Prostate gland (tissue), 2 donors: ENCODE measurements at regions not wholly inside any gene's neighbourhood (a gene's known extent, or its start where the extent isn't known, plus 50 kb on each side); places are given as distances from the start of the nearest gene placed in this dataset.

ENCODE experiments used
- DNase-seq: peaks from one replicate; pipeline ENCODE4 v3.0.0-alpha.2; 2019; ENCODE audit warnings: low spot score
- H3K27ac ChIP-seq, 2 donors: fragments of 200-600 bp; sonication (generic); 2 replicates each; pipeline ENCODE4 v1.5.1; 2017 to 2019
- H3K27me3 ChIP-seq: fragments of 200-600 bp; sonication (generic); replicated peaks from 2 replicates; pipeline ENCODE4 v1.5.1; 2019; ENCODE audit not compliant: insufficient read depth
- H3K36me3 ChIP-seq, 2 donors: fragments of 200-600 bp; sonication (generic); 1 replicate in 1 of 2; 2 replicates in 1 of 2; pipeline versions ENCODE4 v1.5.1 to v1.8.1; 2017 to 2019
- H3K4me1 ChIP-seq: fragments of 200-600 bp; sonication (generic); replicated peaks from 2 replicates; pipeline ENCODE4 v1.5.1; 2019
- H3K4me3 ChIP-seq, 2 donors: fragments of 200-600 bp; sonication (generic); 2 replicates each; pipeline ENCODE4 v1.5.1; 2017 to 2019
- H3K9me3 ChIP-seq: fragments of 200-600 bp; sonication (generic); 2 replicates; pipeline ENCODE4 v1.5.1; 2017
- POLR2A ChIP-seq: fragments of 450-650 bp; IDR thresholded peaks from one replicate; pipeline ENCODE4 v1.6.1; 2016; ENCODE audit warnings: antibody characterized with exemption, mild to moderate bottlenecking
- POLR2AphosphoS5 ChIP-seq: sonication (generic); formaldehyde crosslinking; IDR thresholded peaks from one replicate; pipeline ENCODE4 v1.6.1; 2017; ENCODE audit warnings: antibody characterized with exemption
- WGBS: methylation state at CpG from one replicate; pipeline ENCODE4 v1.1.5; 2018; 5-methylcytosine and 5-hydroxymethylcytosine counted together
- intact Hi-C: fragments of 100-400 bp; cut with DNase I; formaldehyde crosslinking; loops from one replicate; pipeline ENCODE4 v1.14.2; 2022
- TF ChIP-seq, protein P1 (sequence below), 4 experiments: fragments of 200-600 bp in 2 of 4; fragments of 450-650 bp in 2 of 4; sonication (generic) in 2 of 4; IDR thresholded peaks; 1 replicate in 3 of 4; 2 replicates in 1 of 4; pipeline ENCODE4 v1.5.1; 2016 to 2019; ENCODE audit warnings: antibody characterized with exemption in 4 of 4, mild to moderate bottlenecking in 2 of 4, moderate library complexity in 2 of 4

GRCh38 chr2:88827821-88828220, 136.3 kb downstream of the RPIA start:
- no peak overlapping the region for H3K27ac ChIP-seq

DNA sequence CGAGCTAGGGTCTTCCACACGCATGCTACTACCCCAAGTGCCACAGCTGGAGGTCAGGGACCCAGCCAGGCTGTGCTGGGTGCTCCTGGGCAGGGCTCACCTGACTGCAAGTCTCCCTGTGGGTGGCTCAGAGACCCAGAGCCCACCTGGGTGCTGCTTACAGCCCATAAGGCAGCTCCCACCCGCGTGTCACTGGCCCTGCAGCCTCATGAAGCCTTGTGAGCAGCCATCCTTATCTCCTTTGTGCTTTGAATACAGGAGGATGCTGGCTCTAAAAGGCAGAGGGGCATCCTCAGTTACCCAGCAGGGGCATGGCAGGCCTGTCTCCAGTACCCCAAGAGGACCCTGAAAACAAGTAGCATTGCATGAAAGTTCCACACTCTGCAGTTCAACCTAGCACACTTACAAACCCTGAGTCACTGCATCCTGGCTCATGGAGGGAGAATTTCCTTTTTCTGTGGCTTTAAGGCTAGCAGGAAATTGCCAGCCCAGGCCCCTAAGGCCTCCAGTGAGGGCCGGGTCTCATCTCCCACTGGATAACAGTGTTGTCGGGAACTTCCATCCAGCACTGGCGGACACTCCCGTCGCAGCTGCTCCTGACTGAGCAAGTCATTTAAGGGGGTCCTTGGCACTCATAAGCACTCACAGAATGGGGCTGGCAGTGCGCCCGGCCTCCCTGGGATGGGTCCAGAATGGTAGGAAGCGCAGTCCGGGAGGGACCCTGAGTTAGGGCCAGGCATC, 137.1 kb downstream of the RPIA start:
- Histone ChIP-seq H3K27ac (no peak overlapping the region), H3K4me3 (no peak overlapping the region), H3K4me1 (no peaks in the 10 kb centered on the region), H3K27me3 (no peaks in the 10 kb centered on the region), H3K36me3 (no peaks in the 10 kb centered on the region), H3K9me3 (no peaks in the 10 kb centered on the region)
- TF ChIP-seq POLR2A (no peak), POLR2AphosphoS5 (no peak)
- TF ChIP-seq, protein P1, sequence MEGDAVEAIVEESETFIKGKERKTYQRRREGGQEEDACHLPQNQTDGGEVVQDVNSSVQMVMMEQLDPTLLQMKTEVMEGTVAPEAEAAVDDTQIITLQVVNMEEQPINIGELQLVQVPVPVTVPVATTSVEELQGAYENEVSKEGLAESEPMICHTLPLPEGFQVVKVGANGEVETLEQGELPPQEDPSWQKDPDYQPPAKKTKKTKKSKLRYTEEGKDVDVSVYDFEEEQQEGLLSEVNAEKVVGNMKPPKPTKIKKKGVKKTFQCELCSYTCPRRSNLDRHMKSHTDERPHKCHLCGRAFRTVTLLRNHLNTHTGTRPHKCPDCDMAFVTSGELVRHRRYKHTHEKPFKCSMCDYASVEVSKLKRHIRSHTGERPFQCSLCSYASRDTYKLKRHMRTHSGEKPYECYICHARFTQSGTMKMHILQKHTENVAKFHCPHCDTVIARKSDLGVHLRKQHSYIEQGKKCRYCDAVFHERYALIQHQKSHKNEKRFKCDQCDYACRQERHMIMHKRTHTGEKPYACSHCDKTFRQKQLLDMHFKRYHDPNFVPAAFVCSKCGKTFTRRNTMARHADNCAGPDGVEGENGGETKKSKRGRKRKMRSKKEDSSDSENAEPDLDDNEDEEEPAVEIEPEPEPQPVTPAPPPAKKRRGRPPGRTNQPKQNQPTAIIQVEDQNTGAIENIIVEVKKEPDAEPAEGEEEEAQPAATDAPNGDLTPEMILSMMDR (IDR thresholded peaks at IDR 0.05), result no peak
- intact Hi-C loops, result no loop called here
- DNase-seq, result no peak
- 50% methylated on average over 13 of the region's 13 CpGs for WGBS

More at GRCh38 chr2:88827821-88828220, 136.3 kb downstream of the RPIA start:
- H3K4me3 ChIP-seq, result no peak overlapping the region
- no peaks in the 10 kb centered on the region for H3K9me3 ChIP-seq
- DNase-seq, result no peak
- WGBS, result 81% methylated on average over 6 of the region's 6 CpGs
- H3K4me1 ChIP-seq, result no peaks in the 10 kb centered on the region
- TF ChIP-seq, protein P1 (IDR thresholded peaks at IDR 0.05), result no peak
- TF ChIP-seq POLR2A (no peak), POLR2AphosphoS5 (no peak)
- no peaks in the 10 kb centered on the region for H3K27me3 ChIP-seq
- no peaks in the 10 kb centered on the region for H3K36me3 ChIP-seq
- intact Hi-C loops, result no loop called here

DNA sequence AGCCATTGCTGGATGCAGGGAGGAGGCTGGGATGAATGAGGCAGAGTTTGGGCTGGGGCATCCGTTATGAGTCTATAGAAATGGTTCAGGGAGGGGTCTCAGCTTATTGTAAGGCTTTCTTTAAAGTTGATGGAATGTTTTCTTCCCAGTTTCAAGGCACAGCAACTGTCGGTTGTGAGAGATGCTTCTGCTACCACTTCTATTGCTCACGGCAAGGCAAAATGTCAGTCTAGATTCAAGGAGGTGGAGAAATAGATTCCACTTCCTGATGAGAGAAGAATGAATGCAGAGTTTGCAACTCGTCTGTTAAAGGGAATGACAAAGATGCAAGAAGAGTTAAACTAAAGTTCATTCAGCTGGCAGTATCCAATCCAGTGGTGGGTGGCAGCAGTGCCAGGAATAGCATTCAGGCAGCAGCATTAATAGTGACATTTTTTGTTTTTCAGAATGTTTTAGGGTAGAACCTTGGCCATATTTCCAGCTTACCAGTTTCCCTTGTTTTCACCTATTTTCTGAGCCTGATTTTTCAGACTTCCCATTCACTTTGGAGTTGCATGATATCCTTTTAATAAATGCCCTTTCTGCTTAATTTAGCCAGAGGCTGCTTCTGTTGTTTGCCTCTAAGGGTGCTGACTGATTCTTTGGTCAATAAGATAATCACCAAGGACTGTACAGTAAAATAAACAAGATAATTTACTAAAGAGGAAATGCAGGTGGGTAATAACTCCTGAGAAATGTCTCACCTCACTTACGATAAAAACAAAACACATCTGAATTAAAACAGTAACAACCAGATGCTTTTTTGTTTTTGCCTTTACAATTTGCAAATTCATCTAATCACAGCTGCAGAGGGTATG, 138.4 kb downstream of the RPIA start:
- TF ChIP-seq, protein P1 (IDR thresholded peaks at IDR 0.05), result no peak
- TF ChIP-seq POLR2A, result no peak
- TF ChIP-seq POLR2AphosphoS5, result no peak
- H3K36me3 ChIP-seq, result no peaks in the 10 kb centered on the region
- H3K4me3 ChIP-seq, result no peak overlapping the region
- intact Hi-C loops, result no loop called here
- no peaks in the 10 kb centered on the region for H3K4me1 ChIP-seq
- no peak overlapping the region for H3K27ac ChIP-seq
- DNase-seq, result no peak
- H3K27me3 ChIP-seq, result no peaks in the 10 kb centered on the region
- WGBS, result 62% methylated on average over 5 of the region's 5 CpGs
- no peaks in the 10 kb centered on the region for H3K9me3 ChIP-seq

GRCh38 chr2:88831071-88831791, 139.8 kb downstream of the RPIA start:
- no peak for TF ChIP-seq POLR2AphosphoS5
- no peak for TF ChIP-seq POLR2A
- TF ChIP-seq, protein P1 (IDR thresholded peaks at IDR 0.05), result no peak
- Histone ChIP-seq H3K27ac (no peak overlapping the region), H3K27me3 (no peaks in the 10 kb centered on the region), H3K4me1 (no peaks in the 10 kb centered on the region), H3K9me3 (no peaks in the 10 kb centered on the region), H3K36me3 (no peaks in the 10 kb centered on the region), H3K4me3 (no peak overlapping the region)
- DNase-seq, result no peak
- 56% methylated on average over 6 of the region's 6 CpGs for WGBS
- intact Hi-C loops, result no loop called here
